Sigmoid colon (tissue), 4 donors: ENCODE measurements at regions not wholly inside any gene's neighbourhood (a gene's known extent, or its start where the extent isn't known, plus 50 kb on each side); places are given as distances from the start of the nearest gene placed in this dataset.

ENCODE experiments used
- CTCF ChIP-seq, 4 experiments: fragments of 450-650 bp in 3 of 4; fragments of 200-600 bp in 1 of 4; IDR thresholded peaks; one replicate each; pipeline ENCODE4 v1.5.1; 2016 to 2019; ENCODE audit warnings: antibody characterized with exemption in 4 of 4, mild to moderate bottlenecking in 3 of 4, moderate library complexity in 2 of 4
- EP300 ChIP-seq, 4 donors: sonication (generic); formaldehyde crosslinking; IDR thresholded peaks; one replicate each; pipeline ENCODE4 v1.6.1; 2017; ENCODE audit warnings: antibody characterized with exemption in 4 of 4
- POLR2A ChIP-seq, 2 donors: fragments of 450-650 bp; IDR thresholded peaks; one replicate each; pipeline ENCODE4 v1.6.1; 2016; ENCODE audit warnings: antibody characterized with exemption in 2 of 2, mild to moderate bottlenecking in 2 of 2, moderate library complexity in 2 of 2
- POLR2AphosphoS5 ChIP-seq, 4 donors: sonication (generic); formaldehyde crosslinking; IDR thresholded peaks; one replicate each; pipeline ENCODE4 v1.6.1; 2017; ENCODE audit warnings: antibody characterized with exemption in 4 of 4

GRCh38 chr1:157201767-157202166 is 63.6 kb upstream of the ETV3 start:
- no peak for TF ChIP-seq CTCF (IDR thresholded peaks at IDR 0.05)
- TF ChIP-seq POLR2A (IDR thresholded peaks at IDR 0.05), result no peak
- no peak for TF ChIP-seq POLR2AphosphoS5 (IDR thresholded peaks at IDR 0.05)
- TF ChIP-seq EP300 (IDR thresholded peaks at IDR 0.05), result no peak
